Ishikawa (cell line): ENCODE measurements at regions not wholly inside any gene's neighbourhood (a gene's known extent, or its start where the extent isn't known, plus 50 kb on each side); places are given as distances from the start of the nearest gene placed in this dataset.

Experiments used
- CEBPB ChIP-seq: IDR thresholded peaks from 2 replicates; pipeline ENCODE4 v1.6.1; 2012
- CREB1 ChIP-seq: IDR thresholded peaks from 2 replicates; pipeline ENCODE4 v1.6.1; 2012; ENCODE audit warnings: low read depth
- EGR1 ChIP-seq: IDR thresholded peaks from 2 replicates; pipeline ENCODE4 v1.6.1; 2012
- EP300 ChIP-seq: IDR thresholded peaks from 2 replicates; pipeline ENCODE4 v1.6.1; 2012; ENCODE audit warnings: borderline replicate concordance
- FOXM1 ChIP-seq: IDR thresholded peaks from 2 replicates; pipeline ENCODE4 v1.6.1; 2012; ENCODE audit warnings: low read depth, borderline replicate concordance
- TEAD4 ChIP-seq: IDR thresholded peaks from 2 replicates; pipeline ENCODE4 v1.6.1; 2012
- YY1 ChIP-seq: IDR thresholded peaks from 2 replicates; pipeline ENCODE4 v1.6.1; 2012; ENCODE audit warnings: low read depth
- TF ChIP-seq, protein P1 (sequence below): IDR thresholded peaks from 2 replicates; pipeline ENCODE4 v1.6.1; 2012
- TF ChIP-seq, protein P2 (sequence below): IDR thresholded peaks from 2 replicates; pipeline ENCODE4 v1.6.1; 2012; ENCODE audit warnings: low read depth, mild to moderate bottlenecking
- TF ChIP-seq, protein P3 (sequence below): IDR thresholded peaks from 2 replicates; pipeline ENCODE4 v1.6.1; 2012

DNA sequence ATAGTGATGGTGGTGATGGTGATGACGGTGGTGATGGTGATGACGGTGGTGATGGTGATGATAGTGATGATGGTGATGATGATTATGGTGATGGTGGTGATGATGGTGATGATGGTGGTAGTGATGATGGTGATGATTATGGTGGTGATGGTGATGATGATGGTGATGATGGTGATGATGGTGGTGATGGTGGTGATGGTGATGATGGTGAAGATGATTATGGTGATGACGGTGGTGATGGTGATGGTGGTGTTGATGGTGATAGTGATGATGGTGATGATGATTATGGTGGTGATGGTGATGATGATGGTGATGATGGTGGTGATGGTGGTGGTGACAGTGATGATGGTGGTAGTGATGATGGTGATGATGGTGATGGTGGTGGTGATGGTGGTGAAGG, 149.2 kb upstream of the IRX1 start:
- TF ChIP-seq FOXM1: no peak
- TF ChIP-seq YY1: no peak
- TF ChIP-seq EP300: no peak
- TF ChIP-seq EGR1: no peak
- no peak for TF ChIP-seq CREB1
- TF ChIP-seq TEAD4: no peak
- TF ChIP-seq, protein P1, sequence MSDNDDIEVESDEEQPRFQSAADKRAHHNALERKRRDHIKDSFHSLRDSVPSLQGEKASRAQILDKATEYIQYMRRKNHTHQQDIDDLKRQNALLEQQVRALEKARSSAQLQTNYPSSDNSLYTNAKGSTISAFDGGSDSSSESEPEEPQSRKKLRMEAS: no peak
- no peak for TF ChIP-seq CEBPB
- TF ChIP-seq, protein P2, sequence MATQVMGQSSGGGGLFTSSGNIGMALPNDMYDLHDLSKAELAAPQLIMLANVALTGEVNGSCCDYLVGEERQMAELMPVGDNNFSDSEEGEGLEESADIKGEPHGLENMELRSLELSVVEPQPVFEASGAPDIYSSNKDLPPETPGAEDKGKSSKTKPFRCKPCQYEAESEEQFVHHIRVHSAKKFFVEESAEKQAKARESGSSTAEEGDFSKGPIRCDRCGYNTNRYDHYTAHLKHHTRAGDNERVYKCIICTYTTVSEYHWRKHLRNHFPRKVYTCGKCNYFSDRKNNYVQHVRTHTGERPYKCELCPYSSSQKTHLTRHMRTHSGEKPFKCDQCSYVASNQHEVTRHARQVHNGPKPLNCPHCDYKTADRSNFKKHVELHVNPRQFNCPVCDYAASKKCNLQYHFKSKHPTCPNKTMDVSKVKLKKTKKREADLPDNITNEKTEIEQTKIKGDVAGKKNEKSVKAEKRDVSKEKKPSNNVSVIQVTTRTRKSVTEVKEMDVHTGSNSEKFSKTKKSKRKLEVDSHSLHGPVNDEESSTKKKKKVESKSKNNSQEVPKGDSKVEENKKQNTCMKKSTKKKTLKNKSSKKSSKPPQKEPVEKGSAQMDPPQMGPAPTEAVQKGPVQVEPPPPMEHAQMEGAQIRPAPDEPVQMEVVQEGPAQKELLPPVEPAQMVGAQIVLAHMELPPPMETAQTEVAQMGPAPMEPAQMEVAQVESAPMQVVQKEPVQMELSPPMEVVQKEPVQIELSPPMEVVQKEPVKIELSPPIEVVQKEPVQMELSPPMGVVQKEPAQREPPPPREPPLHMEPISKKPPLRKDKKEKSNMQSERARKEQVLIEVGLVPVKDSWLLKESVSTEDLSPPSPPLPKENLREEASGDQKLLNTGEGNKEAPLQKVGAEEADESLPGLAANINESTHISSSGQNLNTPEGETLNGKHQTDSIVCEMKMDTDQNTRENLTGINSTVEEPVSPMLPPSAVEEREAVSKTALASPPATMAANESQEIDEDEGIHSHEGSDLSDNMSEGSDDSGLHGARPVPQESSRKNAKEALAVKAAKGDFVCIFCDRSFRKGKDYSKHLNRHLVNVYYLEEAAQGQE: no peak
- TF ChIP-seq, protein P3, sequence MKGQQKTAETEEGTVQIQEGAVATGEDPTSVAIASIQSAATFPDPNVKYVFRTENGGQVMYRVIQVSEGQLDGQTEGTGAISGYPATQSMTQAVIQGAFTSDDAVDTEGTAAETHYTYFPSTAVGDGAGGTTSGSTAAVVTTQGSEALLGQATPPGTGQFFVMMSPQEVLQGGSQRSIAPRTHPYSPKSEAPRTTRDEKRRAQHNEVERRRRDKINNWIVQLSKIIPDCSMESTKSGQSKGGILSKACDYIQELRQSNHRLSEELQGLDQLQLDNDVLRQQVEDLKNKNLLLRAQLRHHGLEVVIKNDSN: no peak
